ENCODE measurements at regions not wholly inside any gene's neighbourhood (a gene's known extent, or its start where the extent isn't known, plus 50 kb on each side); places are given as distances from the start of the nearest gene placed in this dataset.

DNA sequence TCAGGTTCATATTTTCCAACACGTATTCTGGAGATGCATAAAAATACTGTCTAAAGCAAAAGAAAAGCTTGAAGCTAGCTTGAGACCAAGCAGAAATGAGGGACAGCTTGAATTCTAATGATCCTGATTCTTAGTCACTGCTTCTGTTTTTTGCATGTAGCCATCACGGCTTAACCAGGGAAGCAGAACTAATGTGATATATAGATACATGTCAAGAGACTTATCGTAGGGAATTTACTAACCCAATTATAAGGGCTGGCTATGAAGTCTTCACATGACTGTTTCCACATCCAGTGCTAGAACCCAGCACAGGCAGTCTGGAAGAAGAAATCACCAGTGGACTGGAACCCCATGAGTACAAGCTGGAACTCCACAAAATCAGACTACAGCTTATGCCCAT is 85.2 kb upstream of the SLIT2 start:
- TF ChIP-seq, protein P1, sequence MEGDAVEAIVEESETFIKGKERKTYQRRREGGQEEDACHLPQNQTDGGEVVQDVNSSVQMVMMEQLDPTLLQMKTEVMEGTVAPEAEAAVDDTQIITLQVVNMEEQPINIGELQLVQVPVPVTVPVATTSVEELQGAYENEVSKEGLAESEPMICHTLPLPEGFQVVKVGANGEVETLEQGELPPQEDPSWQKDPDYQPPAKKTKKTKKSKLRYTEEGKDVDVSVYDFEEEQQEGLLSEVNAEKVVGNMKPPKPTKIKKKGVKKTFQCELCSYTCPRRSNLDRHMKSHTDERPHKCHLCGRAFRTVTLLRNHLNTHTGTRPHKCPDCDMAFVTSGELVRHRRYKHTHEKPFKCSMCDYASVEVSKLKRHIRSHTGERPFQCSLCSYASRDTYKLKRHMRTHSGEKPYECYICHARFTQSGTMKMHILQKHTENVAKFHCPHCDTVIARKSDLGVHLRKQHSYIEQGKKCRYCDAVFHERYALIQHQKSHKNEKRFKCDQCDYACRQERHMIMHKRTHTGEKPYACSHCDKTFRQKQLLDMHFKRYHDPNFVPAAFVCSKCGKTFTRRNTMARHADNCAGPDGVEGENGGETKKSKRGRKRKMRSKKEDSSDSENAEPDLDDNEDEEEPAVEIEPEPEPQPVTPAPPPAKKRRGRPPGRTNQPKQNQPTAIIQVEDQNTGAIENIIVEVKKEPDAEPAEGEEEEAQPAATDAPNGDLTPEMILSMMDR (IDR thresholded peaks at IDR 0.05), result no peak
- TF ChIP-seq POLR2A (IDR thresholded peaks at IDR 0.05), result no peak

Data from heart left ventricle (tissue), 13 donors.